Body of pancreas (tissue), 4 donors: ENCODE measurements at regions not wholly inside any gene's neighbourhood (a gene's known extent, or its start where the extent isn't known, plus 50 kb on each side); places are given as distances from the start of the nearest gene placed in this dataset.

ENCODE experiments used
- ATAC-seq: fragments of 150-250 bp; one replicate; pipeline ENCODE4 v1.9.1; 2016
- DNase-seq, 4 donors: peaks; one replicate each; pipeline ENCODE4 v3.0.0-alpha.2; 2019
- H3K27ac ChIP-seq, 4 donors: fragments of 200-600 bp; sonication (generic); 1 replicate in 3 of 4; 2 replicates in 1 of 4; pipeline versions ENCODE4 v1.5.1 to v1.6.1; 2016 to 2019; ENCODE audit warnings: mild to moderate bottlenecking in 1 of 4, mixed read lengths in 1 of 4, moderate library complexity in 1 of 4
- H3K27me3 ChIP-seq, 2 donors: fragments of 200-600 bp; sonication (generic); one replicate each; pipeline ENCODE4 v1.6.0; 2016; ENCODE audit warnings: mild to moderate bottlenecking in 1 of 2
- H3K36me3 ChIP-seq, 2 donors: fragments of 200-600 bp; sonication (generic); replicated peaks in 1 of 2; 2 replicates each; pipeline ENCODE4 v1.5.1; 2016; ENCODE audit warnings: low read depth in 2 of 2; ENCODE audit not compliant: insufficient read depth in 1 of 2
- H3K4me1 ChIP-seq: fragments of 200-600 bp; sonication (generic); one replicate; pipeline ENCODE4 v1.6.0; 2016
- H3K4me3 ChIP-seq, 2 donors: fragments of 200-600 bp; sonication (generic); 1 replicate in 1 of 2; 2 replicates in 1 of 2; pipeline ENCODE4 v1.5.1; 2016 to 2019
- H3K9me3 ChIP-seq, 3 donors: fragments of 200-600 bp; sonication (generic); 1 replicate in 2 of 3; 2 replicates in 1 of 3; pipeline ENCODE4 v1.5.1; 2016
- POLR2A ChIP-seq, 3 donors: fragments of 450-650 bp; IDR thresholded peaks; one replicate each; pipeline ENCODE4 v1.6.1; 2016; ENCODE audit warnings: antibody characterized with exemption in 3 of 3, mild to moderate bottlenecking in 2 of 3
- WGBS, 2 donors: methylation state at CpG; one replicate each; pipeline ENCODE4 v1.1.5; 2017; 5-methylcytosine and 5-hydroxymethylcytosine counted together
- intact Hi-C: fragments of 100-400 bp; cut with DNase I; formaldehyde crosslinking; loops from one replicate; pipeline ENCODE4 v1.15.1; 2023
- TF ChIP-seq, protein P1 (sequence below), 7 experiments: fragments of 450-650 bp in 4 of 7; fragments of 200-600 bp in 3 of 7; sonication (generic) in 3 of 7; IDR thresholded peaks; one replicate each; pipeline ENCODE4 v1.5.1; 2016 to 2019; ENCODE audit warnings: antibody characterized with exemption in 7 of 7

DNA sequence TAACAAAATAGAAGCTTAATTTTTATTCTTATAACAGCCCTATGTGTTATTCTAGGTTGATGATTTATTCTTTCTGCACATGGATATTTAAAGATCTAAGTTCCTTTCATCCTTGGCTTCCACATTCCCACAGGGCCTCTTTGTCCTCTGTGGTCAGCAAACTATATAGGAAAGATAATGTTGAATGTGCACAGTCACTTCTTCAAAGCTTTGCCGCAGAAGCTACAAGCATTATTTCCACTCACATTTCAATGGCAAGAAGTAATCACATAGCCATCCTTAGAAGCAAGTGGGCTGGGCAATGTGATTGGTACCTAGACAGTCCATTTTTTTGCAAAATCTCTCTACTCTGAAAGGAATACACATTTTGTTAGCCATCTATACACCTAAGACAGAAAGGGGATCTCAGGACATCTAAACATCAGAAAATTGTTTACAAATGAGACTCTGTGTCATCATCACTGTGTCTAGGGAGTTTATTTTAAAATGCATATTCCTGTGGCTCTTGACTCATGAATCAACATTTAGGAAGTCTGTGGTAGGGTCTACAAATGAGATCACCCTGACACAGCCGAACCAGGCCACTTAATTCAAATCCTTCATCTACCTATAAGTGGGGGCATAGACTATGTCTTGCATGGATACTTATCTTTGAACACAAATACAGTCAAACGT is 1060.5 kb downstream of the XPNPEP1 start:
- TF ChIP-seq, protein P1, sequence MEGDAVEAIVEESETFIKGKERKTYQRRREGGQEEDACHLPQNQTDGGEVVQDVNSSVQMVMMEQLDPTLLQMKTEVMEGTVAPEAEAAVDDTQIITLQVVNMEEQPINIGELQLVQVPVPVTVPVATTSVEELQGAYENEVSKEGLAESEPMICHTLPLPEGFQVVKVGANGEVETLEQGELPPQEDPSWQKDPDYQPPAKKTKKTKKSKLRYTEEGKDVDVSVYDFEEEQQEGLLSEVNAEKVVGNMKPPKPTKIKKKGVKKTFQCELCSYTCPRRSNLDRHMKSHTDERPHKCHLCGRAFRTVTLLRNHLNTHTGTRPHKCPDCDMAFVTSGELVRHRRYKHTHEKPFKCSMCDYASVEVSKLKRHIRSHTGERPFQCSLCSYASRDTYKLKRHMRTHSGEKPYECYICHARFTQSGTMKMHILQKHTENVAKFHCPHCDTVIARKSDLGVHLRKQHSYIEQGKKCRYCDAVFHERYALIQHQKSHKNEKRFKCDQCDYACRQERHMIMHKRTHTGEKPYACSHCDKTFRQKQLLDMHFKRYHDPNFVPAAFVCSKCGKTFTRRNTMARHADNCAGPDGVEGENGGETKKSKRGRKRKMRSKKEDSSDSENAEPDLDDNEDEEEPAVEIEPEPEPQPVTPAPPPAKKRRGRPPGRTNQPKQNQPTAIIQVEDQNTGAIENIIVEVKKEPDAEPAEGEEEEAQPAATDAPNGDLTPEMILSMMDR (IDR thresholded peaks at IDR 0.05) = no peak
- TF ChIP-seq POLR2A (IDR thresholded peaks at IDR 0.05) = no peak

DNA sequence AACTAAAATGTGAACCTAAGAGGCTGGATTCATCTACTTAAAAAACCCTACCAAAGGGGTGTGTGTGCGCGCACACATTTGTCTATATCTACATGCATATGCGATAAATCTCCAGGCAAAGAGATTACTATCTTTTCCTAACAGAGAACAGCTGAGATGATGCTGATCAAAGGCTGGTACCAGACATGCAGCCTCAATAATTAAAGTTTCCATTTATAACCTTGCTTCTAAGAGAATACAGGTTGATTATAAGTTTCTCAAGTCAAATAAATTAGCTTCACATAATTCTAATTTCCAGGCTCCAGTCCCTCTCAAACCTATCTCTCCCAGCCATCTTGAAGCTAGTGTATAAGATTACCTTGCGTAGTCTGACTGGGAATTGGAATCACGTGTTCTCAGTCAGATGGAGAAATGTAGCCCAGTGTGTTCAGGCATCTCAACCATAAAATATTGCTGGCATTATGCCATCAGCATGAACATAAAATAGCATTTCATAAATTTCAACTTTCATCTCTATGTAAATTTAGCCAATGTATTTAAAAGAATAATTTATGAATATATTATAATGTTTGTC is 1062.0 kb downstream of the XPNPEP1 start:
- no peak overlapping the region for H3K27ac ChIP-seq
- H3K36me3 ChIP-seq = no peaks in the 10 kb centered on the region
- no peaks in the 10 kb centered on the region for H3K4me1 ChIP-seq
- 88 to 90% methylated on average over 5 of the region's 5 CpGs for WGBS, 2 donors
- intact Hi-C loops = no loop called here
- no peaks in the 10 kb centered on the region for H3K27me3 ChIP-seq
- H3K9me3 ChIP-seq = no peaks in the 10 kb centered on the region
- H3K4me3 ChIP-seq = no peak overlapping the region
- DNase-seq = no peak
- ATAC-seq = no peak
- TF ChIP-seq, protein P1 (IDR thresholded peaks at IDR 0.05) = no peak

More for the DNA sequence above, 1060.5 kb downstream of the XPNPEP1 start:
- H3K36me3 ChIP-seq = no peaks in the 10 kb centered on the region
- no peaks in the 10 kb centered on the region for H3K9me3 ChIP-seq
- DNase-seq (no peak), ATAC-seq (no peak)
- no peak overlapping the region for H3K4me3 ChIP-seq
- no peak overlapping the region for H3K27ac ChIP-seq
- WGBS, 2 donors = 50 to 55% methylated on average over 3 of the region's 3 CpGs
- intact Hi-C loops = no loop called here
- no peaks in the 10 kb centered on the region for H3K27me3 ChIP-seq
- H3K4me1 ChIP-seq = no peaks in the 10 kb centered on the region

DNA sequence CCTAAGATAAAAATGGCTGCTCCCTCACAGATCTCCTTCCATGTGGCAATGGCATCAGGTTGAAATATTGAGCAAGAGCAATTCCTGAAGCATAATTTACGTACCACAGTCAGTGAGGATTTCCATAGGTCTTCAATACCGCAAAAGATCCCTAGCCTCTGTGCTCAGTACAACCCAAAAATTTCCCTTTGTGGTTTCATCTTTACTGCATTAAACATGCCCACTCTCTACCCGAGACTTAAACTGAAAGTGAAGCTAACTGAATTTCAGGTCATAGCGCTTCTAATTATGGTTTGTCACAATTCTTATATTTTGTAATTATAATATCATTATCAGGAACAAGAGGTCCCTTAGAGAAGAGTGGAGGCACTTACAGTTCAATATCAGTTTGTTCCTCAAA is 1071.1 kb downstream of the XPNPEP1 start:
- Histone ChIP-seq H3K9me3 (no peaks in the 10 kb centered on the region), H3K36me3 (no peaks in the 10 kb centered on the region), H3K4me3 (no peak overlapping the region), H3K27ac (no peak overlapping the region), H3K4me1 (no peaks in the 10 kb centered on the region), H3K27me3 (no peaks in the 10 kb centered on the region)
- TF ChIP-seq POLR2A (IDR thresholded peaks at IDR 0.05) = no peak
- TF ChIP-seq, protein P1 (IDR thresholded peaks at IDR 0.05) = no peak
- ATAC-seq (no peak), DNase-seq (no peak)
- intact Hi-C loops = no loop called here
- WGBS, 2 donors = 72 to 79% methylated on average over 4 of the region's 4 CpGs

DNA sequence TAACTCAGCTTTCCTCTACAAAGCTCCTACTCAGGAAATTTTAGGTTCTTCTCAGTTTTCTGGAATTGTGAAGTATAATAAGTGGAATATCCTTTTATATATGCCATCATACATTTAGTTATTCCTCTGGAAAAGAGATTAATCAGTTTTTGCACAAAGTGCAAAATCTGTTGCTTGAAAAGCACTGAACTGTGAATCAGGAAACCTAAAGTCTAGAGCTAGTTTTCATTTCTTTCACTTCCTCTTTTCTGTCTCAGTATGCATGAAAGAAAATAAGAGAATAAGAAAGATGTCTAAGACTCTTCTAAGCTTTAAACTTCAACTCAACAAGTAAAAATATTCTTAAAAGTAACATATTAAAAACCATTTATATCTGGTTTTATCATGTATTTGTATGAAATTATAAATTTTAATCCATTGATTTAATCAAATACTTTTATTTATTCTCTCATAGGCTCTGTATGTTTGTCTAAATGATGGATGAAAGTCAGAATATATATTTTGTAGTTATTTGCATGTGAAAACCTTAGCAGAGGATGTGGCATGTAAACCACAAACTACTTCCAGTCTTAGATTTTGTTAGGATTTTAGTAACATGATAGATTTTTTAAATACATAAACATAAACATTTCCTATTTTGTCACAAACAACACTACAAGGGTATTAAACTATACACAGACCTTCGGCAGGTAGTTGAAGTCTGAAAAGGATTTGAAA is 1073.0 kb downstream of the XPNPEP1 start:
- TF ChIP-seq, protein P1 (IDR thresholded peaks at IDR 0.05) = no peak
- TF ChIP-seq POLR2A (IDR thresholded peaks at IDR 0.05) = no peak
- H3K27ac ChIP-seq = no peak overlapping the region
- H3K9me3 ChIP-seq = no peaks in the 10 kb centered on the region
- H3K4me1 ChIP-seq = no peaks in the 10 kb centered on the region
- ATAC-seq (no peak), DNase-seq (no peak)
- intact Hi-C loops = no loop called here
- no peaks in the 10 kb centered on the region for H3K36me3 ChIP-seq
- no peaks in the 10 kb centered on the region for H3K27me3 ChIP-seq
- 67 to 69% methylated on average over 1 of the region's 1 CpG for WGBS, 2 donors
- H3K4me3 ChIP-seq = no peak overlapping the region
